WTC11 (cell line): ENCODE measurements at regions not wholly inside any gene's neighbourhood (a gene's known extent, or its start where the extent isn't known, plus 50 kb on each side); places are given as distances from the start of the nearest gene placed in this dataset.

Experiments
- ATAC-seq: fragments of 200-7000 bp; cut with Tn5 transposase; 2 replicates; pipeline ENCODE4 v1.10.0; 2021; ENCODE audit warnings: mild to moderate bottlenecking, moderate library complexity
- CTCF ChIA-PET: fragments of 300-600 bp; sonication (Branson Sonifier 250); formaldehyde crosslinking; loops from one replicate; lab custom pipeline; 2021; ENCODE audit warnings: antibody characterized with exemption; lab: Charles Lee
- POLR2A ChIA-PET: fragments of 350-600 bp; sonication (Branson Sonifier 250); formaldehyde crosslinking; loops from one replicate; lab custom pipeline; 2021; ENCODE audit warnings: antibody characterized with exemption; lab: Charles Lee
- DNase-seq: peaks from one replicate; pipeline ENCODE4 v3.0.0; 2021; ENCODE audit warnings: low spot score
- H3K27ac Mint-ChIP-seq: 2 replicates; pipeline ENCODE4 v1.8.0; 2021; ENCODE audit warnings: mixed read lengths
- H3K27me3 Mint-ChIP-seq: 2 replicates; pipeline ENCODE4 v1.8.0; 2021; ENCODE audit warnings: low read depth, mild to moderate bottlenecking, moderate library complexity, mixed read lengths
- H3K36me3 Mint-ChIP-seq: 2 replicates; pipeline ENCODE4 v1.8.0; 2021; ENCODE audit warnings: mixed read lengths
- H3K4me1 Mint-ChIP-seq: 2 replicates; pipeline ENCODE4 v1.8.0; 2022; ENCODE audit warnings: mixed read lengths
- H3K4me3 Mint-ChIP-seq: 2 replicates; pipeline ENCODE4 v1.8.0; 2021; ENCODE audit warnings: mild to moderate bottlenecking, moderate library complexity, mixed read lengths
- H3K9me3 Mint-ChIP-seq: 2 replicates; pipeline ENCODE4 v1.8.0; 2021; ENCODE audit warnings: mixed read lengths
- ARID4B ChIP-seq: sonication (generic); formaldehyde crosslinking; IDR thresholded peaks from 2 replicates; pipeline ENCODE4 v1.8.0; 2023; ENCODE audit warnings: missing genetic modification reagents, mild to moderate bottlenecking, borderline replicate concordance
- ATF1 ChIP-seq: sonication (generic); formaldehyde crosslinking; IDR thresholded peaks from 2 replicates; pipeline ENCODE4 v1.8.1; 2023; ENCODE audit warnings: mild to moderate bottlenecking, moderate library complexity, missing genetic modification reagents
- ELF4 ChIP-seq: sonication (generic); formaldehyde crosslinking; IDR thresholded peaks from 2 replicates; pipeline ENCODE4 v1.8.1; 2022; ENCODE audit warnings: low read depth, mild to moderate bottlenecking, moderate library complexity, missing genetic modification reagents
- EMX1 ChIP-seq: fragments of 250-450 bp; sonication (Bioruptor Pico); IDR thresholded peaks from 2 replicates; pipeline ENCODE4 v1.8.0; 2021; ENCODE audit warnings: mild to moderate bottlenecking
- HMGA2 ChIP-seq: fragments of 250-450 bp; sonication (Bioruptor Pico); IDR thresholded peaks from 2 replicates; pipeline ENCODE4 v1.4.0; 2021; ENCODE audit warnings: mild to moderate bottlenecking, moderate library complexity
- MXD4 ChIP-seq: fragments of 250-450 bp; sonication (Bioruptor Pico); IDR thresholded peaks from 2 replicates; pipeline ENCODE4 v1.8.0; 2021; ENCODE audit warnings: mild to moderate bottlenecking, moderate library complexity, borderline replicate concordance
- RORB ChIP-seq: fragments of 250-450 bp; sonication (Bioruptor Pico); IDR thresholded peaks from 2 replicates; pipeline ENCODE4 v1.9.0; 2021; ENCODE audit warnings: mild to moderate bottlenecking
- TEAD1 ChIP-seq: sonication (generic); formaldehyde crosslinking; IDR thresholded peaks from 2 replicates; pipeline ENCODE4 v1.8.0; 2022; ENCODE audit warnings: mild to moderate bottlenecking, missing genetic modification reagents
- ZNF121 ChIP-seq: sonication (generic); formaldehyde crosslinking; IDR thresholded peaks from 2 replicates; pipeline ENCODE4 v1.8.0; 2023; ENCODE audit warnings: missing genetic modification reagents
- ZNF423 ChIP-seq: fragments of 250-450 bp; sonication (Bioruptor Pico); IDR thresholded peaks from 2 replicates; pipeline ENCODE4 v2.1.2; 2022; ENCODE audit warnings: mild to moderate bottlenecking, moderate library complexity
- TF ChIP-seq, protein P1 (sequence below): sonication (generic); formaldehyde crosslinking; IDR thresholded peaks from 2 replicates; pipeline ENCODE4 v1.8.1; 2023; ENCODE audit warnings: mild to moderate bottlenecking, missing genetic modification reagents, moderate library complexity
- TF ChIP-seq, protein P2 (sequence below): fragments of 250-450 bp; sonication (Bioruptor Pico); IDR thresholded peaks from 2 replicates; pipeline ENCODE4 v2.1.2; 2022; ENCODE audit warnings: mild to moderate bottlenecking, moderate library complexity
- TF ChIP-seq, protein P3 (sequence below): sonication (generic); formaldehyde crosslinking; IDR thresholded peaks from 2 replicates; pipeline ENCODE4 v1.8.1; 2022; ENCODE audit warnings: low read depth, missing genetic modification reagents, borderline replicate concordance
- TF ChIP-seq, protein P4 (sequence below): sonication (generic); formaldehyde crosslinking; IDR thresholded peaks from 2 replicates; pipeline ENCODE4 v1.8.1; 2023; ENCODE audit warnings: mild to moderate bottlenecking, missing genetic modification reagents
- TF ChIP-seq, protein P5 (sequence below): fragments of 250-450 bp; sonication (Bioruptor Pico); IDR thresholded peaks from 2 replicates; pipeline ENCODE4 v1.9.0; 2021; ENCODE audit warnings: mild to moderate bottlenecking

DNA sequence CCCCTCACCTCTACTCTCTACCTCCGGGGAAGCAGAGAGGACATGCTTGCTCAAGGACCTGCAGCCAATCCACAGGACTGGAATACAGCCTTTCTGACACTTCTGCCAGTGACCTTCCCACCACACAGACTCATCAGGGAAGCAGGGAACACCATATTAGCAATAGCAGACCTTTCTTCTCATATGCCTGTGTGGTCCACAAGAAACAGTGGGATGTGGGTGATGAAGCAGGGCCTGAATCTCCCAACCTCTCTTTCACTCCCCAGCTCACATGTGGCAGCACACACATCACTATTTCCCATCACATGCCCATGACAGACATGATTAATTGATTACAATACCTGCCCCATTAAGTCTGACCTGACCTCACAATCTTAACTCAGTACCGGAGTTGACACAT is 695.1 kb downstream of the MATN1 start:
- Mint-ChIP-seq H3K9me3 (peaks cover 31% of the 10 kb centered on the region), H3K36me3 (peaks cover 9% of the 10 kb centered on the region), H3K4me1 (no peaks in the 10 kb centered on the region), H3K27ac (no peak overlapping the region), H3K4me3 (no peak overlapping the region), H3K27me3 (no peaks in the 10 kb centered on the region)
- ATAC-seq (no peak), DNase-seq (no peak)
- TF ChIP-seq MXD4 (CRISPR knock-in tag) = no peak
- TF ChIP-seq ZNF121 (CRISPR knock-in tag) = no peak
- no peak for TF ChIP-seq ATF1
- ChIA-PET POLR2A (no interaction called here), CTCF (no interaction called here)

DNA sequence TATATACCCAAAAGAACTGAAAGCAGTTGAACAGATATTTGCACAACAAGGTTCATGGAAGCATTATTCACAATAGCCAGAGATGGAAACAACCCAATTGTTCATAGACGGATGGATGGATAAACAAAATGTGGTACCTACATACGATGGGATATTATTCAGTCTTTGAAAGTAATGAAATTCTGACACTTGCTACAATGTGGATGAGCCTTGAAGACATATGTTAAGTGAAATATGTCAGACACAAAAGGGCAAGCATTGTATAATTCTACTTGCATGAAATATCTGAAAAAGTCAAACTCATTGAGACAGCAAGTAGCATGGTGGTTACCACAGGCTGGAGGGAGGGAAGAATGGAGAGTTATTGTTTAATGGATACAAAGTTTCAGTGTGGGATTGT is 696.1 kb downstream of the MATN1 start:
- H3K36me3 Mint-ChIP-seq = peaks cover 8% of the 10 kb centered on the region
- no peaks in the 10 kb centered on the region for H3K27me3 Mint-ChIP-seq
- DNase-seq (no peak), ATAC-seq (no peak)
- no peaks in the 10 kb centered on the region for H3K4me1 Mint-ChIP-seq
- H3K9me3 Mint-ChIP-seq = peaks cover 32% of the 10 kb centered on the region
- TF ChIP-seq, protein P1, sequence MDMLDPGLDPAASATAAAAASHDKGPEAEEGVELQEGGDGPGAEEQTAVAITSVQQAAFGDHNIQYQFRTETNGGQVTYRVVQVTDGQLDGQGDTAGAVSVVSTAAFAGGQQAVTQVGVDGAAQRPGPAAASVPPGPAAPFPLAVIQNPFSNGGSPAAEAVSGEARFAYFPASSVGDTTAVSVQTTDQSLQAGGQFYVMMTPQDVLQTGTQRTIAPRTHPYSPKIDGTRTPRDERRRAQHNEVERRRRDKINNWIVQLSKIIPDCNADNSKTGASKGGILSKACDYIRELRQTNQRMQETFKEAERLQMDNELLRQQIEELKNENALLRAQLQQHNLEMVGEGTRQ (CRISPR knock-in tag) = no peak
- CTCF ChIA-PET = no interaction called here
- POLR2A ChIA-PET = no interaction called here
- H3K27ac Mint-ChIP-seq = no peak overlapping the region
- H3K4me3 Mint-ChIP-seq = no peak overlapping the region

- Mint-ChIP-seq H3K27me3 (no peaks in the 10 kb centered on the region), H3K4me1 (no peaks in the 10 kb centered on the region), H3K9me3 (peaks cover 32% of the 10 kb centered on the region), H3K4me3 (no peak overlapping the region), H3K27ac (no peak overlapping the region), H3K36me3 (peaks cover 5% of the 10 kb centered on the region; the same call in 1 of the 2 replicates)
- ChIA-PET CTCF (interaction anchor here (1.0 kb wide), 1 partner anchor 80 kb away, joined by 3 read pairs; no protein-coding TSS in a partner anchor), POLR2A (no interaction called here)
- DNase-seq = no peak
- ATAC-seq = no peak
- TF ChIP-seq ARID4B (CRISPR knock-in tag) (no peak), ZNF423 (CRISPR knock-in tag) (no peak), EMX1 (CRISPR knock-in tag) (no peak), RORB (no peak), TEAD1 (CRISPR knock-in tag) (no peak), ELF4 (CRISPR knock-in tag) (no peak), HMGA2 (no peak)
- TF ChIP-seq, protein P2, sequence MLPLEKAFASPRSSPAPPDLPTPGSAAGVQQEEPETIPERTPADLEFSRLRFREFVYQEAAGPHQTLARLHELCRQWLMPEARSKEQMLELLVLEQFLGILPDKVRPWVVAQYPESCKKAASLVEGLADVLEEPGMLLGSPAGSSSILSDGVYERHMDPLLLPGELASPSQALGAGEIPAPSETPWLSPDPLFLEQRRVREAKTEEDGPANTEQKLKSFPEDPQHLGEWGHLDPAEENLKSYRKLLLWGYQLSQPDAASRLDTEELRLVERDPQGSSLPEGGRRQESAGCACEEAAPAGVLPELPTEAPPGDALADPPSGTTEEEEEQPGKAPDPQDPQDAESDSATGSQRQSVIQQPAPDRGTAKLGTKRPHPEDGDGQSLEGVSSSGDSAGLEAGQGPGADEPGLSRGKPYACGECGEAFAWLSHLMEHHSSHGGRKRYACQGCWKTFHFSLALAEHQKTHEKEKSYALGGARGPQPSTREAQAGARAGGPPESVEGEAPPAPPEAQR (CRISPR knock-in tag) = no peak
- TF ChIP-seq, protein P3, sequence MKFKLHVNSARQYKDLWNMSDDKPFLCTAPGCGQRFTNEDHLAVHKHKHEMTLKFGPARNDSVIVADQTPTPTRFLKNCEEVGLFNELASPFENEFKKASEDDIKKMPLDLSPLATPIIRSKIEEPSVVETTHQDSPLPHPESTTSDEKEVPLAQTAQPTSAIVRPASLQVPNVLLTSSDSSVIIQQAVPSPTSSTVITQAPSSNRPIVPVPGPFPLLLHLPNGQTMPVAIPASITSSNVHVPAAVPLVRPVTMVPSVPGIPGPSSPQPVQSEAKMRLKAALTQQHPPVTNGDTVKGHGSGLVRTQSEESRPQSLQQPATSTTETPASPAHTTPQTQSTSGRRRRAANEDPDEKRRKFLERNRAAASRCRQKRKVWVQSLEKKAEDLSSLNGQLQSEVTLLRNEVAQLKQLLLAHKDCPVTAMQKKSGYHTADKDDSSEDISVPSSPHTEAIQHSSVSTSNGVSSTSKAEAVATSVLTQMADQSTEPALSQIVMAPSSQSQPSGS (CRISPR knock-in tag) = no peak
- TF ChIP-seq, protein P4, sequence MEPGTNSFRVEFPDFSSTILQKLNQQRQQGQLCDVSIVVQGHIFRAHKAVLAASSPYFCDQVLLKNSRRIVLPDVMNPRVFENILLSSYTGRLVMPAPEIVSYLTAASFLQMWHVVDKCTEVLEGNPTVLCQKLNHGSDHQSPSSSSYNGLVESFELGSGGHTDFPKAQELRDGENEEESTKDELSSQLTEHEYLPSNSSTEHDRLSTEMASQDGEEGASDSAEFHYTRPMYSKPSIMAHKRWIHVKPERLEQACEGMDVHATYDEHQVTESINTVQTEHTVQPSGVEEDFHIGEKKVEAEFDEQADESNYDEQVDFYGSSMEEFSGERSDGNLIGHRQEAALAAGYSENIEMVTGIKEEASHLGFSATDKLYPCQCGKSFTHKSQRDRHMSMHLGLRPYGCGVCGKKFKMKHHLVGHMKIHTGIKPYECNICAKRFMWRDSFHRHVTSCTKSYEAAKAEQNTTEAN (CRISPR knock-in tag) = no peak
- TF ChIP-seq, protein P5, sequence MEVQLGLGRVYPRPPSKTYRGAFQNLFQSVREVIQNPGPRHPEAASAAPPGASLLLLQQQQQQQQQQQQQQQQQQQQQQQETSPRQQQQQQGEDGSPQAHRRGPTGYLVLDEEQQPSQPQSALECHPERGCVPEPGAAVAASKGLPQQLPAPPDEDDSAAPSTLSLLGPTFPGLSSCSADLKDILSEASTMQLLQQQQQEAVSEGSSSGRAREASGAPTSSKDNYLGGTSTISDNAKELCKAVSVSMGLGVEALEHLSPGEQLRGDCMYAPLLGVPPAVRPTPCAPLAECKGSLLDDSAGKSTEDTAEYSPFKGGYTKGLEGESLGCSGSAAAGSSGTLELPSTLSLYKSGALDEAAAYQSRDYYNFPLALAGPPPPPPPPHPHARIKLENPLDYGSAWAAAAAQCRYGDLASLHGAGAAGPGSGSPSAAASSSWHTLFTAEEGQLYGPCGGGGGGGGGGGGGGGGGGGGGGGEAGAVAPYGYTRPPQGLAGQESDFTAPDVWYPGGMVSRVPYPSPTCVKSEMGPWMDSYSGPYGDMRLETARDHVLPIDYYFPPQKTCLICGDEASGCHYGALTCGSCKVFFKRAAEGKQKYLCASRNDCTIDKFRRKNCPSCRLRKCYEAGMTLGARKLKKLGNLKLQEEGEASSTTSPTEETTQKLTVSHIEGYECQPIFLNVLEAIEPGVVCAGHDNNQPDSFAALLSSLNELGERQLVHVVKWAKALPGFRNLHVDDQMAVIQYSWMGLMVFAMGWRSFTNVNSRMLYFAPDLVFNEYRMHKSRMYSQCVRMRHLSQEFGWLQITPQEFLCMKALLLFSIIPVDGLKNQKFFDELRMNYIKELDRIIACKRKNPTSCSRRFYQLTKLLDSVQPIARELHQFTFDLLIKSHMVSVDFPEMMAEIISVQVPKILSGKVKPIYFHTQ (CRISPR knock-in tag) = no peak
- TF ChIP-seq, protein P1 (CRISPR knock-in tag) = no peak
Observed at GRCh38 chr1:30024411-30025195, 698.8 kb downstream of the MATN1 start.
